ENCODE measurements at regions not wholly inside any gene's neighbourhood (a gene's known extent, or its start where the extent isn't known, plus 50 kb on each side); places are given as distances from the start of the nearest gene placed in this dataset.

DNA sequence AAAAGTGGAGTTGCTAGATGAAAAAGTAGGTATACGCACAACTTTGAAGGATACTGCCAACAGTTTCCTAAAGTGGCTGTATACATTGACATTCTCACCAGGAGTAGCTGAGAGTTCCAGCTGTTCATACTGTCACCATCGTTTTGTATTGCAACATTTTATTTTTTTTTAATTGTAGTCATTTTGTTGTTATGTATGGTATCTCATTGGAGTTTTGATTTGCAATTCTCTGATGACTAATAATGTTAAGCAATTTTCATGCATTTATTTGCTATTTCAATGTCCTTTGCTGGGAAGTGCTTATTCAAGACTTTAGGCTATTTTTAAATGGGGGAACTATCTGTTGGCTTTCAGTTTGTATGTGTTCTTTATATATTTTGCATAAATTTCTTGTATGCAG is 185.1 kb upstream of the TGFBR2 start:
- TF ChIP-seq EZH2 (IDR thresholded peaks at IDR 0.05; ENCODE audit: low read length): no peak
- TF ChIP-seq, protein P1, sequence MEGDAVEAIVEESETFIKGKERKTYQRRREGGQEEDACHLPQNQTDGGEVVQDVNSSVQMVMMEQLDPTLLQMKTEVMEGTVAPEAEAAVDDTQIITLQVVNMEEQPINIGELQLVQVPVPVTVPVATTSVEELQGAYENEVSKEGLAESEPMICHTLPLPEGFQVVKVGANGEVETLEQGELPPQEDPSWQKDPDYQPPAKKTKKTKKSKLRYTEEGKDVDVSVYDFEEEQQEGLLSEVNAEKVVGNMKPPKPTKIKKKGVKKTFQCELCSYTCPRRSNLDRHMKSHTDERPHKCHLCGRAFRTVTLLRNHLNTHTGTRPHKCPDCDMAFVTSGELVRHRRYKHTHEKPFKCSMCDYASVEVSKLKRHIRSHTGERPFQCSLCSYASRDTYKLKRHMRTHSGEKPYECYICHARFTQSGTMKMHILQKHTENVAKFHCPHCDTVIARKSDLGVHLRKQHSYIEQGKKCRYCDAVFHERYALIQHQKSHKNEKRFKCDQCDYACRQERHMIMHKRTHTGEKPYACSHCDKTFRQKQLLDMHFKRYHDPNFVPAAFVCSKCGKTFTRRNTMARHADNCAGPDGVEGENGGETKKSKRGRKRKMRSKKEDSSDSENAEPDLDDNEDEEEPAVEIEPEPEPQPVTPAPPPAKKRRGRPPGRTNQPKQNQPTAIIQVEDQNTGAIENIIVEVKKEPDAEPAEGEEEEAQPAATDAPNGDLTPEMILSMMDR (optimal IDR thresholded peaks at IDR 0.05 in 1 of 3, IDR thresholded peaks at IDR 0.05 in 1 of 3, conservative IDR thresholded peaks at IDR 0.05 in 1 of 3; ENCODE audit: extremely low read depth in 1 of 3, insufficient read depth in 2 of 3, low read length in 3 of 3): no peak
